ENCODE measurements at regions not wholly inside any gene's neighbourhood (a gene's known extent, or its start where the extent isn't known, plus 50 kb on each side); places are given as distances from the start of the nearest gene placed in this dataset.

- DNase-seq, result no peak
Observed at GRCh38 chr22:48338793-48339705, 1488.6 kb downstream of the BRD1 start.

GRCh38 chr22:48337957-48338792 lies 1489.5 kb downstream of the BRD1 start:
- DNase-seq, result no peak

GRCh38 chr22:48336339-48337060 lies 1491.2 kb downstream of the BRD1 start:
- no peak for DNase-seq

GRCh38 chr22:48335442-48336139 lies 1492.1 kb downstream of the BRD1 start:
- DNase-seq, result no peak

- no peak for DNase-seq
Observed at GRCh38 chr22:48334971-48335370, 1492.7 kb downstream of the BRD1 start.

- no peak for DNase-seq
Observed at GRCh38 chr22:48333816-48334735, 1493.6 kb downstream of the BRD1 start.

- DNase-seq, result no peak
Observed at GRCh38 chr22:48333323-48333763, 1494.3 kb downstream of the BRD1 start.

- no peak for DNase-seq
Observed at GRCh38 chr22:48332438-48333322, 1495.0 kb downstream of the BRD1 start.

GRCh38 chr22:48331691-48332220 lies 1495.9 kb downstream of the BRD1 start:
- no peak for DNase-seq

GRCh38 chr22:48331266-48331665 lies 1496.4 kb downstream of the BRD1 start:
- DNase-seq, result no peak

GRCh38 chr22:48327721-48328120 lies 1500.0 kb downstream of the BRD1 start:
- no peak for DNase-seq

GRCh38 chr22:48323746-48324145 lies 1503.9 kb downstream of the BRD1 start:
- no peak for DNase-seq

- no peak for DNase-seq
Observed at GRCh38 chr22:48322907-48323306, 1504.8 kb downstream of the BRD1 start.

GRCh38 chr22:48321986-48322545 lies 1505.6 kb downstream of the BRD1 start:
- DNase-seq, result no peak

- no peak for DNase-seq
Observed at GRCh38 chr22:48320683-48321451, 1506.8 kb downstream of the BRD1 start.

GRCh38 chr22:48320048-48320682 lies 1507.5 kb downstream of the BRD1 start:
- no peak for DNase-seq

GRCh38 chr22:48319321-48320047 lies 1508.2 kb downstream of the BRD1 start:
- no peak for DNase-seq
